H7 (cell line): ENCODE measurements at regions not wholly inside any gene's neighbourhood (a gene's known extent, or its start where the extent isn't known, plus 50 kb on each side); places are given as distances from the start of the nearest gene placed in this dataset.

ENCODE experiments used
- DNase-seq: peaks from one replicate; pipeline ENCODE4 v3.0.0; 2012
- H3K27me3 ChIP-seq: 2 replicates; pipeline ENCODE4 v1.6.0; 2011; ENCODE audit warnings: mild to moderate bottlenecking, low read length; ENCODE audit not compliant: control insufficient read depth, insufficient read depth
- H3K36me3 ChIP-seq: replicated peaks from 2 replicates; pipeline ENCODE4 v1.5.1; 2011; ENCODE audit warnings: low read length; ENCODE audit not compliant: control insufficient read depth, insufficient read depth
- H3K4me3 ChIP-seq: 2 replicates; pipeline ENCODE4 v1.5.1; 2011; ENCODE audit warnings: low read depth, mild to moderate bottlenecking, control low read depth, low read length, moderate library complexity; ENCODE audit not compliant: insufficient read depth

DNA sequence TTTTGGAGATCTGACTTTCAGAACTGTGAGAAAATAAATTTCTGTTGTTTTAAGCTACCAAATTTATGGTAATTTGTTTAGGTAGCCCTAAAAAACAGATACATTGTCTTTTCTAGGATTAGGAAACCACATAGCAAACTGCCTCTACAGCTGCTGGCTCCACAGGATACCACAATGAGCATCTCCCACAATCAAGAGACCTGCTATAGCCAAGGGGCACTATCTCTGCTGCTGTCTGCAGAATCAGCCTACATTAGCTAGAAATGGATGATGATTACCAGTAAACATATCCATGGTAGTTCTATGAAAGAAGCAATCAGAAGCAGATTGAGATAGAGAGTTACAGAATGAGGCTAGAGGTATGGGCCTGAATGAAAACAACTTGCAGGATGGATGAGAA lies 244.4 kb upstream of the NDST4 start:
- H3K27me3 ChIP-seq, result no peaks in the 10 kb centered on the region
- DNase-seq, result no peak
- H3K36me3 ChIP-seq, result no peaks in the 10 kb centered on the region
- H3K4me3 ChIP-seq, result no peak overlapping the region

DNA sequence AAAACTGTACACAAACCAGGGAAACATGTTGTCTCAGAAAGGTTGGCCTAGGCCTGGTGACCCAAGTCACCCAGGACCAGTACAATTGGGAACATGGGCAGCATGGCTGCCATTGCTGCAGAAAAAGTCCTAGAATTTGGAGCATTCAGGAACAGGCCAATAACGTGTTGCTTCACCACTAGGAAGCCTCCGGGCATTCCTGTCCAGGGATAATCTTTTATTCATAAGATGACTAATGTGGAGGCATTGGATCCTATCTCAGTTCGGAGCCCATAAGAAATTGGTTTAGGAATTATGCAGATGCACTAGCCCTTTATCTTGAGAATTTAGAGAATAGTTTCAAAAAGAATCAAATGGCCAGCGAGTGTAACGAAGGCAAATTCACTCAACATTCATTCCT lies 242.8 kb upstream of the NDST4 start:
- no peak for DNase-seq
- H3K27me3 ChIP-seq, result no peaks in the 10 kb centered on the region
- no peaks in the 10 kb centered on the region for H3K36me3 ChIP-seq

DNA sequence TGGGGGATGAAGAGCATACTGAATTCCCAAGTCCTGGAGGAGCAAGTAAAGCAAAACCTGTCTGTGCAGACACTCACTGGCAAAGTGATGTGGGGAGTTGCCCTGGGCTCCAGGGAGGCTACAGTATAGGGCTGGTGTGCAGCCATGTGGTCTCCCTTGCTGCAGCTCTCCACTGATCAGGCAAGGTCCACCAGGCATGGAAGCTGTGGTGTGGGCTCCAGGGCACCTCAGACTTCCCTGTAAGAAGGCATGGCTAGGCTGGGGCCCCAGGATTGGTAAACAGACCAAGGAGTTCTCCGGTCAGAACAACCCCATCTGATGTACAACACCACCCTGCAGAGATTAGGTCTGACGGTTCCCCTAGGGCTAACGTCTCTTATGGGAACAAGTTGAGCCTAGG lies 241.9 kb upstream of the NDST4 start:
- H3K4me3 ChIP-seq, result no peak overlapping the region
- H3K27me3 ChIP-seq, result no peaks in the 10 kb centered on the region
- no peaks in the 10 kb centered on the region for H3K36me3 ChIP-seq
- DNase-seq, result no peak

More for the DNA sequence above, 242.8 kb upstream of the NDST4 start:
- no peak overlapping the region for H3K4me3 ChIP-seq

DNA sequence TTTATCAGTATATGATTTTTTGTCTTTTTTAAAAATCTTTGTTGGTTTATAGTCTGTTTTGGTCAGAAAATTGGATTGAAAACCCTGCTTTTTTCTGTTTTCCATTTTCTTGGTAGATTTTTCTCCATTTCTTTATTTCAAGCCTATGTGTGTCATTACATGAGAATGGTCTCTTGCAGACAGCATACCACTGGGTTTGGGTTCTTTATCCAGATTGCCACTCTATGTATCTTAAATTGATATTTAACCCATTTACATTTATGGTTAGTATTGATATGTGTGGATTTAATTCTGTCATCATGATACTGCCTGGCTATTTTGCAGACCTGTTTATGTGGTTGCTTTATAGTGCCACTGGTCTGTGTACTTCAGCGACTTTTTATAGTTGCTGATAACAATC lies 239.9 kb upstream of the NDST4 start:
- Histone ChIP-seq H3K36me3 (no peaks in the 10 kb centered on the region), H3K4me3 (no peak overlapping the region), H3K27me3 (no peaks in the 10 kb centered on the region)
- DNase-seq, result no peak

DNA sequence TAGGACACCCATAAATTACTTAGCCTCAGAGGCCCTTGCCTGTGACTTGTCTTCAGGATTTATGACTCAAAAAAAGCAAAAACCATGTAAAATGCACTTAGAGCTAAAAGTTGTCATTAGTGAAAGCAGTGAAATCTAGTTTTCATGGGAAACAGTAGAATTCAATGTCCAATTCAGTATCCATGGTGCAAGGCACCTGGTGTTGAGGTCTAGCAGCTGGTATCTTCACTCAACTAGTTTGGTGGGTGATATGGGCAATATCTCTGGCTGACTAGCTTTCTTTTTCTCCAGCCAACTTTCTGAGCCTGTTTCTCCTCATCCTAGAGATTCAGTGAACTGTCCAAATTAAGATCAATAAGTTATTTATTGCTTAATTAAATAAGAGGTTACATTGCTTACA lies 229.8 kb upstream of the NDST4 start:
- Histone ChIP-seq H3K4me3 (no peak overlapping the region), H3K36me3 (no peaks in the 10 kb centered on the region), H3K27me3 (no peaks in the 10 kb centered on the region)
- no peak for DNase-seq

DNA sequence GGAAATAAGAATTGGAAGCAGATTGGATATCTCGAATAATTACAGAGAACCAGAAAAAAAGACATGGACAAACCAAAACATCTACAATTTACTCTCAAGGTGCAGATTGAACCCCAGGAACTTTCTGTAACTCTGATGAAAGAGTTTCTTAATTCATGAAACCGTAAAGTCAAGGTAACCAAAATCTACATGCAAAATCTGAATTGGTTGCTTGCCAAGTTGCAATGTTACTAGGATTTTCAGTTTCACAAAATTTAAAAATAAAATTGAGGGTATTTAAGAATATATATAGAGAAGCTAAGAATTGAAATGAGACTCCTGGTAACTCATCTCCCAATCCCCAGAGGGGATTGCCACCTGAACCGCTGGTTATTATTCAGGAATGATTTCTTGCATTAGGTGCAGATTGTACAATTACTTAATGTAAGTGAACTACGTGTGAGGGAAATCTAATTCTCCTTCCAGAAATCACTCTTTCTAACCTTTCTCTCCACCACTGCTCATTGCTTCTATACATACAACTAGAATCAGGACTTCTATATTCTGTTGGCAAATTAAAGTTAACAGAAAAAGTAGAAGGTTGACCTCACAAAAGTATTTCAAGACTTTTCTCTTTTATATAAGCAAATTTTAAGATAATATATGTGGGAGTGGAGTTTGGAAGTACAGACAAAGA lies 221.5 kb upstream of the NDST4 start:
- Histone ChIP-seq H3K4me3 (no peak overlapping the region), H3K36me3 (no peaks in the 10 kb centered on the region), H3K27me3 (no peaks in the 10 kb centered on the region)
- no peak for DNase-seq

DNA sequence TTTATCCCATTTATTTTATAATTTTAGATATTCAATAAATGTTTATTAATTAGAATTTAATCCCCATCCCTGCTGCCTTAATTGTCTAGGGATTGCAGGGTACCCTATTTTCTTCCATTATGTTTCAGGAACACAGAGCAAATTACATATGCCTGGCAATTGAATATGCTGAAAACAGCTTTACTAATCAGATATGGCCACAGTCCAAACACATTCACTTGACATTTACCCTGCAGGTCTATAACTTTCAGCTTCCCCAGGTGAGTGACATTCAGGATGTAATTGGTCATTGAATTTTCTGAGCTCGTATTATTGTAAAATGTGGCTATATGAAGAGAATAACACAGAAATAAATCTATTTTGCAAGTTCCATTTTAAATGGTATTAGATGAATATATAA lies 218.7 kb upstream of the NDST4 start:
- Histone ChIP-seq H3K27me3 (no peaks in the 10 kb centered on the region), H3K36me3 (no peaks in the 10 kb centered on the region), H3K4me3 (no peak overlapping the region)
- no peak for DNase-seq

DNA sequence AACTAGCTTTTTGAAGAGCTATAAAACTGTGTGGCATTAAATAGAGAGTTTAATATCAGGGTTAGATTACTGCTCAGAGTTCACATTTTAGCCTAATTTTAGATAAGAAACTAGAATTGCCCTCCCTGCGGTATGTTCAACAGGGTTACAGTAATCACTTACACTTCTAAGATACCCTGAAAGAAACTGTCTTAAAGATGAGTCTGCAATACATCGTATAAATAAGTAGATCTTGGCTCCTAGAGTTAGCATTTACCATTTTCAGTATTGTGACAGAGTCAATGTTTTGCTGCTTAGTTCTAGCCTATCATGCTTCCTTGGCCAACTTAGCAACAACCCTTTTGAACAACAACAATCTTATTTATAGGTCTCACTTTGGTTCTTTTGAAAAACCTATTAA lies 217.8 kb upstream of the NDST4 start:
- H3K4me3 ChIP-seq, result no peak overlapping the region
- H3K27me3 ChIP-seq, result no peaks in the 10 kb centered on the region
- H3K36me3 ChIP-seq, result no peaks in the 10 kb centered on the region
- DNase-seq, result no peak

DNA sequence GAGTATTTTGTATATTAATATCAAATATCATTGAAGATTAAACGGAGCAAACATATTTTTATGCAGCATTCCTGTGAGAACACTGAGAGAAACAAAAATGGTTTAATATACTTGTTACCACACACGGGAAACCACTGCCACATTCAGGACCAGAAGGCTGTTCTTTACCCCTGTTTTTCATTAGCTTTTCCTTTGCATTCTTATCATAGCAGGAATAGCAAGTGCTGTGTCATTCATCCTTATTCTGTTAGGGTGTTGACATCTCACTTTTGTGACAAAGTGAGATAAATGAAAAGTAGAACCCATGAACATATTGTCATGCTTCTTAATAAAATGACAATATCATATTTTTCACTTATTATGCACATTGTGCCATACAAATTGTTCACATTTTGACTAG lies 212.4 kb upstream of the NDST4 start:
- no peaks in the 10 kb centered on the region for H3K36me3 ChIP-seq

DNA sequence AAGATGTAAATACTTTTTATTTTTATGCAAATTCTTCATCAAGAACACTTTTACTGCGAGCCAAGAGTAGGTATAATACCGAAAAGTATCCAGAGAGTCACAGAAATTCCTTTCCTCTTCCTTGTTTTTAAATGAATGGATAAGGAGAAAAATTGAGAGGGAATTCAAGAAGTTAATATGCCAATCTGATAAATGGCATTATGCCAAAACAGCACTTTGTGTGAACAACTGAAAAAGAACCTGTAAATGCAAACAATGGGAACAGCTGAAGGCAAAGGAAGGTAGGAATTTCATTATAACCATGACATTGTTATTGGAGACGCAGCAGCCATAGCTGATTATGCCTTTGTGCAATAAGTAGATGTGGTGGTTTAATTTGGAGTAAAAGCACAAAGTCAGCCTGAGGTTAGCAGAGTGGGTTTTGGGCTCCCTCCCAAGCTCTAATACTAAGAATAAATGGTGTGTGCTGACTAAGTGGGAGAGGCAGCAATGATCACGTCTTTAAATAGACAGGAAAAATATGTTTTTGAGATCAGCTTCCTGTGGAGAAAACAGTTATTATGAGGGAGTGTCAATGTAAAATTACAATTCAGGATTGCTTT lies 209.8 kb upstream of the NDST4 start:
- no peaks in the 10 kb centered on the region for H3K27me3 ChIP-seq
- DNase-seq, result no peak
- no peak overlapping the region for H3K4me3 ChIP-seq
- H3K36me3 ChIP-seq, result no peaks in the 10 kb centered on the region

More for the DNA sequence above, 212.4 kb upstream of the NDST4 start:
- H3K4me3 ChIP-seq, result no peak overlapping the region
- no peaks in the 10 kb centered on the region for H3K27me3 ChIP-seq
- no peak for DNase-seq

DNA sequence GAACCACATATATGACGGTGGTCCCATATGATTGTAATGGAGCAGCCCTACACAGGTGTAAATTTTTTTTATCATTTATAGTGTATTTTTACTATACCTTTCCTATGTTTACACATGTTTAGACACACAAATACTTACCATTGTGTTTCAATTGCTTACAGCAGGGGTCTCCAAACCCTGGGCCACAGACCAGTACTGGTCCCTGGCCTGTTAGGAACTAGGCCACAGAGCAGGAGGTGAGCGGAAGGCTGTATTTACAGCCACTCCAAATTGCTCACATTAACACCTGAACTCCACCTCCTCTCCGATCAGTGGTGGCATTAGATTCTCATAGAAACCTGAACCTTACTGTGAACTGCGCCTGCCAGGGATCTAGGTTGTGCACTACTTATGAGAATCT lies 201.8 kb upstream of the NDST4 start:
- H3K27me3 ChIP-seq, result no peaks in the 10 kb centered on the region
- no peak overlapping the region for H3K4me3 ChIP-seq
- H3K36me3 ChIP-seq, result no peaks in the 10 kb centered on the region
- no peak for DNase-seq

DNA sequence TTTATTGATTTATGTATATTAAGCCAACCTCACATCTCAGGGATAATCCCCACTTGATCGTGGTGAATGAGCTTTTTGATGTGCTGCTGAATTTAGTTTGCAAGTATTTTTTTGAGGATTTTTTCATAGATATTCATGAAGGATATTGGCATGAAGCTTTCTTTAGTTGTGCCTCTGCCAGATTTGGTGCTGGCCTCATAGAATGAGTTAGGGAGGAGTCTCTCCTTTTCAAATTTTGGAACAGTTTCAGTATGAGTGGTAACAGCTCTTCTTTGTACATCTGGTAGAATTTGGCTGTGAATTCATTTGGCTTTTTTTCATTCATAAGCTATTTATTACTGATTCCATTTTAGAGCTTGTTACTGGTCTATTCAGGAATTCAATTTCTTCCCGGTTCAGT lies 197.2 kb upstream of the NDST4 start:
- Histone ChIP-seq H3K27me3 (no peaks in the 10 kb centered on the region), H3K4me3 (no peak overlapping the region), H3K36me3 (no peaks in the 10 kb centered on the region)
- DNase-seq, result no peak

DNA sequence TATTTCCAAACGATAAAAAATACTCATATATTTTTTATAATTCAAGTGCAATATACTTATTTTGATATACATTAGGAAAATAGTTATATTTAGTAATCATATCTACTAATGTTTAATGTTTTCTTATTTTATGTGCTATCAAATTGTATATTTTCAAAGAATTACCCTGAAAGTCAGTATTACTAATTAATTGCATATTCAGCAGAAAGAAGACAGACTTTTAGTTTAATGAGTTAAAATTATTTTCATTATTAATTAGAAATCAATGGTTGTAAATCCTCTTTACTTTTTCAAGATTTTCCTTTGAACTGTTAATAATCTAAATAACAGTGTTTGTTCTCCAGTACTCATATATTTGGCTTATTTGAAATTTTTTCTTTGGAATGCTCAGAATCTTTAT lies 181.3 kb upstream of the NDST4 start:
- DNase-seq, result no peak

DNA sequence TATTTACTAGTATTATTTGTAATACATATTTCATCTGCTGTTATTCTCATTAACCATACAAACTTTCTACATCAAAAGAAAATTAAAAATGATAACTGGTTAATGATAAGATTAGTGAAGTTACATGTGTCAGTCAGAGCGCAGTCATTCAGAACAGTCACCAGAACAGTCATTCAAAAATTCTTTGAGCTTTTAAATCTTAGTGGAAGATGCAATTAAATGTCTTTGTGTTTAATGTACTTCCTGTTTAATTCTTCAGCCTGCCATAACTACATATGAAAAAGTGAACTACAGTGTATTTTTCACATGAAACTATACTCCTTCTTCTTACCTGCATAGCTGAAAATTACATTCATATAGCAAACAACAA lies 179.7 kb upstream of the NDST4 start:
- Histone ChIP-seq H3K4me3 (no peak overlapping the region), H3K27me3 (no peaks in the 10 kb centered on the region), H3K36me3 (no peaks in the 10 kb centered on the region)
- no peak for DNase-seq

More for the DNA sequence above, 181.3 kb upstream of the NDST4 start:
- Histone ChIP-seq H3K27me3 (no peaks in the 10 kb centered on the region), H3K4me3 (no peak overlapping the region), H3K36me3 (no peaks in the 10 kb centered on the region)

DNA sequence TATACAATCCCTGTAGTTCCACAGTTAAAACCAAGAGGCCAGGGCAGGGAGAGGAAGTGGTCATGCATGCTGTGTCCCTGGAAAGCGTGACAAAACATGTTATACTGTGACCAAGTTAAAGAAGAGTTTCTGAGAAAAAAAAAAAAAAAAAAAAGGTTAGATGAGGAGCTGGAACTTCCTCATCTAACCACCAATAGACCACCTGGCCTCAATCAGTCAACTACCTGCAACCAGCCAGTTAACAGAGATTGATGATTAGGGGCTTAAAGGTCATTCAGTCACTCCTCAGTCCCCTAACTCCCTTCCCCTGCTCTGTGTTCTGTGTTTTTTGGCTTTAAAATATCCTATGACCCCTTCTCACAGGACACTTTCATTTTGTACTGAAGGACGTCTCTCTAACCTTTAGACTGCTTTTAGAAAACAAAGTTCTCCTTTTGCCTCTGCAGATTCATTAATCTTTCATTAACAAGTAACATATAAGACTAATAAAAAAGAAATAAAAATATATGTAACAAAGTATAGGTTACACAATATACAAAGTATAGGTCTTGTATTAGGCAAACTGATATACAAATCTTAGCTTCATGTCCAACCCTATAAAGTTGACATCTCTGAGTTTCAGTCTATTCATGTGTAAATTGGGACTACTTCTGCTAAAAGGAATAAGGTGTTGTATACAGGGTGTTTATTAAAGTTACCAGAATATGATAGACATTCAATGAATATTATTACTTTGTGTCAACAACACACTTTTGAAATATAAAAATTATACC lies 179.1 kb upstream of the NDST4 start:
- Histone ChIP-seq H3K36me3 (no peaks in the 10 kb centered on the region), H3K4me3 (no peak overlapping the region), H3K27me3 (no peaks in the 10 kb centered on the region)

More for the DNA sequence above, 179.1 kb upstream of the NDST4 start:
- peak; percentile 2 for DNase-seq
